Endothelial cell of umbilical vein (primary cell): ENCODE measurements at regions not wholly inside any gene's neighbourhood (a gene's known extent, or its start where the extent isn't known, plus 50 kb on each side); places are given as distances from the start of the nearest gene placed in this dataset.
"Not testable (repeated sequence)": the region's sequence is repeated elsewhere in the genome, so short reads cannot be mapped to it uniquely, and the experiment has no call there.

Experiments used
- CTCF ChIP-seq, 2 donors: IDR thresholded peaks; 1 replicate in 1 of 2; 2 replicates in 1 of 2; pipeline ENCODE4 v1.5.1; 2011; ENCODE audit warnings: low read length in 2 of 2, mild to moderate bottlenecking in 2 of 2, moderate library complexity in 2 of 2, control low read depth in 1 of 2, inconsistent platforms in 1 of 2, low read depth in 1 of 2; ENCODE audit not compliant: insufficient read depth in 1 of 2; ENCODE audit errors: extremely low read depth in 1 of 2
- EZH2 ChIP-seq: IDR thresholded peaks from 2 replicates; pipeline ENCODE4 v1.6.1; 2012; ENCODE audit warnings: borderline replicate concordance, low read depth, mild to moderate bottlenecking, moderate library complexity, low read length, inconsistent platforms; ENCODE audit not compliant: severe bottlenecking
- GATA2 ChIP-seq: IDR thresholded peaks from 2 replicates; pipeline ENCODE4 v1.7.0; 2011; ENCODE audit warnings: low read depth, mild to moderate bottlenecking, moderate library complexity, mixed read lengths, low read length; ENCODE audit not compliant: insufficient read length, insufficient read depth
- JUN ChIP-seq: IDR thresholded peaks from 2 replicates; pipeline ENCODE4 v1.6.1; 2011; ENCODE audit warnings: borderline replicate concordance, low read depth; ENCODE audit not compliant: insufficient read length, insufficient read depth
- MAX ChIP-seq: IDR thresholded peaks from 2 replicates; pipeline ENCODE4 v1.6.1; 2011; ENCODE audit not compliant: insufficient read depth, insufficient read length
- POLR2A ChIP-seq: IDR thresholded peaks from 2 replicates; pipeline ENCODE4 v1.6.1; 2012; ENCODE audit warnings: low read depth, mild to moderate bottlenecking, control low read depth, low read length
- POLR2AphosphoS5 ChIP-seq: IDR thresholded peaks from 2 replicates; pipeline ENCODE4 v1.6.1; 2012; ENCODE audit warnings: low read depth, mild to moderate bottlenecking, control low read depth, low read length, moderate library complexity; ENCODE audit not compliant: insufficient read depth

- TF ChIP-seq CTCF (IDR thresholded peaks at IDR 0.05; ENCODE audit: extremely low read depth in 1 of 2, insufficient read depth in 1 of 2, low read depth in 1 of 2, low read length in 2 of 2); GATA2; MAX; JUN; POLR2A; POLR2AphosphoS5; EZH2: not testable (repeated sequence)
Observed at GRCh38 chr15:66889298-66889697, 176.1 kb upstream of the SMAD3 start.
